22Rv1 (cell line): ENCODE measurements at regions not wholly inside any gene's neighbourhood (a gene's known extent, or its start where the extent isn't known, plus 50 kb on each side); places are given as distances from the start of the nearest gene placed in this dataset.

ENCODE experiments used
- ZFX ChIP-seq: fragments of 450-650 bp; IDR thresholded peaks from 2 replicates; pipeline ENCODE4 v1.6.1; 2017; ENCODE audit warnings: antibody characterized with exemption, borderline replicate concordance
- TF ChIP-seq, protein P1 (sequence below): fragments of 450-650 bp; IDR thresholded peaks from 2 replicates; pipeline ENCODE4 v1.5.1; 2017; ENCODE audit warnings: mild to moderate bottlenecking

- TF ChIP-seq, protein P1, sequence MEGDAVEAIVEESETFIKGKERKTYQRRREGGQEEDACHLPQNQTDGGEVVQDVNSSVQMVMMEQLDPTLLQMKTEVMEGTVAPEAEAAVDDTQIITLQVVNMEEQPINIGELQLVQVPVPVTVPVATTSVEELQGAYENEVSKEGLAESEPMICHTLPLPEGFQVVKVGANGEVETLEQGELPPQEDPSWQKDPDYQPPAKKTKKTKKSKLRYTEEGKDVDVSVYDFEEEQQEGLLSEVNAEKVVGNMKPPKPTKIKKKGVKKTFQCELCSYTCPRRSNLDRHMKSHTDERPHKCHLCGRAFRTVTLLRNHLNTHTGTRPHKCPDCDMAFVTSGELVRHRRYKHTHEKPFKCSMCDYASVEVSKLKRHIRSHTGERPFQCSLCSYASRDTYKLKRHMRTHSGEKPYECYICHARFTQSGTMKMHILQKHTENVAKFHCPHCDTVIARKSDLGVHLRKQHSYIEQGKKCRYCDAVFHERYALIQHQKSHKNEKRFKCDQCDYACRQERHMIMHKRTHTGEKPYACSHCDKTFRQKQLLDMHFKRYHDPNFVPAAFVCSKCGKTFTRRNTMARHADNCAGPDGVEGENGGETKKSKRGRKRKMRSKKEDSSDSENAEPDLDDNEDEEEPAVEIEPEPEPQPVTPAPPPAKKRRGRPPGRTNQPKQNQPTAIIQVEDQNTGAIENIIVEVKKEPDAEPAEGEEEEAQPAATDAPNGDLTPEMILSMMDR = no peak
- no peak for TF ChIP-seq ZFX
These were observed 94.1 kb downstream of the COX18 start for GRCh38 chr4:72975488-72975784.
